ENCODE measurements at regions not wholly inside any gene's neighbourhood (a gene's known extent, or its start where the extent isn't known, plus 50 kb on each side); places are given as distances from the start of the nearest gene placed in this dataset.

GRCh38 chr10:2214805-2215204 is 477.5 kb upstream of the ADARB2 start:
- no peak for DNase-seq
- Histone ChIP-seq H3K9ac (ENCODE audit: extremely low read depth, insufficient read length, low read length) (no peak overlapping the region), H4K8ac (replicated peaks; ENCODE audit: insufficient read length, low read depth, low read length) (no peak overlapping the region), H2BK120ac (ENCODE audit: low read depth, low read length, poor library complexity, severe bottlenecking) (no peak overlapping the region), H3K4me2 (ENCODE audit: insufficient read depth, insufficient read length, low read length) (no peak overlapping the region), H3K56ac (ENCODE audit: insufficient read length, low read depth, low read length) (no peak overlapping the region), H4K5ac (ENCODE audit: insufficient read length, low read depth, low read length) (no peak overlapping the region), H3K27me3 (ENCODE audit: insufficient read depth, low read length) (no peaks in the 10 kb centered on the region), H2BK20ac (ENCODE audit: low read depth, low read length, poor library complexity, severe bottlenecking) (no peak overlapping the region), H4K20me1 (ENCODE audit: control insufficient read depth, insufficient read depth, insufficient read length) (no peaks in the 10 kb centered on the region), H3T11ph (ENCODE audit: low read length) (no peak overlapping the region), H3K14ac (ENCODE audit: insufficient read depth, low read length) (no peak overlapping the region), H3K79me2 (ENCODE audit: insufficient read depth, low read length) (no peaks in the 10 kb centered on the region), H3K4ac (ENCODE audit: low read depth, low read length) (no peak overlapping the region), H2AK5ac (ENCODE audit: insufficient read length, low read length) (no peak overlapping the region), H3K9me3 (ENCODE audit: control insufficient read depth, low read depth, low read length) (no peaks in the 10 kb centered on the region), H3K27ac (ENCODE audit: insufficient read length, low read depth, low read length) (no peak overlapping the region), H3K23ac (ENCODE audit: insufficient read length, low read depth, low read length) (no peak overlapping the region), H3K79me1 (ENCODE audit: insufficient read depth, low read depth, low read length, poor library complexity, severe bottlenecking) (no peaks in the 10 kb centered on the region), H2BK15ac (ENCODE audit: low read depth, low read length) (no peak overlapping the region), H3K23me2 (ENCODE audit: insufficient read length, low read depth, low read length, poor library complexity, severe bottlenecking) (no peaks in the 10 kb centered on the region), H2BK5ac (ENCODE audit: insufficient read length, low read length) (no peak overlapping the region), H3K18ac (ENCODE audit: insufficient read length, low read depth, low read length) (no peak overlapping the region), H2BK12ac (ENCODE audit: insufficient read length, low read depth, low read length) (no peak overlapping the region), H3K4me1 (ENCODE audit: insufficient read depth, low read length) (no peaks in the 10 kb centered on the region), H2AFZ (ENCODE audit: low read length) (no peak overlapping the region), H4K91ac (ENCODE audit: insufficient read length, low read depth, low read length) (no peak overlapping the region)
- Mint-ChIP-seq H3K27me3 (ENCODE audit: low read depth) (no peaks in the 10 kb centered on the region), H3K4me1 (peaks cover 2 to 8% of the 10 kb centered on the region in 2 experiments; a peak in 1 of 4 replicates), H3K9me3 (no peaks in the 10 kb centered on the region), H3K36me3 (ENCODE audit: insufficient read depth in 1 of 3, low read depth in 3 of 3) (0 out of 7 replicates have a peak, but pooled peaks cover 0 to 4% (median 0%) of the 10 kb centered on the region in 3 experiments), H3K4me3 (no peak overlapping the region), H3K27ac (0 out of 7 replicates have a peak overlapping the region, but pooled peaks of 1 of the 3 experiments have one; percentile 13)
- TF ChIP-seq, protein P1, sequence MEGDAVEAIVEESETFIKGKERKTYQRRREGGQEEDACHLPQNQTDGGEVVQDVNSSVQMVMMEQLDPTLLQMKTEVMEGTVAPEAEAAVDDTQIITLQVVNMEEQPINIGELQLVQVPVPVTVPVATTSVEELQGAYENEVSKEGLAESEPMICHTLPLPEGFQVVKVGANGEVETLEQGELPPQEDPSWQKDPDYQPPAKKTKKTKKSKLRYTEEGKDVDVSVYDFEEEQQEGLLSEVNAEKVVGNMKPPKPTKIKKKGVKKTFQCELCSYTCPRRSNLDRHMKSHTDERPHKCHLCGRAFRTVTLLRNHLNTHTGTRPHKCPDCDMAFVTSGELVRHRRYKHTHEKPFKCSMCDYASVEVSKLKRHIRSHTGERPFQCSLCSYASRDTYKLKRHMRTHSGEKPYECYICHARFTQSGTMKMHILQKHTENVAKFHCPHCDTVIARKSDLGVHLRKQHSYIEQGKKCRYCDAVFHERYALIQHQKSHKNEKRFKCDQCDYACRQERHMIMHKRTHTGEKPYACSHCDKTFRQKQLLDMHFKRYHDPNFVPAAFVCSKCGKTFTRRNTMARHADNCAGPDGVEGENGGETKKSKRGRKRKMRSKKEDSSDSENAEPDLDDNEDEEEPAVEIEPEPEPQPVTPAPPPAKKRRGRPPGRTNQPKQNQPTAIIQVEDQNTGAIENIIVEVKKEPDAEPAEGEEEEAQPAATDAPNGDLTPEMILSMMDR (conservative IDR thresholded peaks at IDR 0.05) = no peak
- no CpG with 5 or more reads among the region's 10 CpGs for WGBS (ENCODE audit: extremely low coverage, insufficient read length, low lambda C conversion rate)
